Activated T-cell treated with anti-CD3 and anti-CD28 coated beads, Interleukin-2, amount 50 U/mL, for 4 hours (primary cell): ENCODE measurements at regions not wholly inside any gene's neighbourhood (a gene's known extent, or its start where the extent isn't known, plus 50 kb on each side); places are given as distances from the start of the nearest gene placed in this dataset.

ENCODE experiments used
- ATAC-seq, 2 donors: fragments of 200-7000 bp; cut with Tn5 transposase; one replicate each; pipeline ENCODE4 v1.10.0; 2021
- DNase-seq: peaks from one replicate; pipeline ENCODE4 v3.0.0-alpha.2; 2020
- H3K27me3 Mint-ChIP-seq: one replicate; pipeline ENCODE4 v1.8.0; 2021; ENCODE audit warnings: low read depth, mixed read lengths
- H3K36me3 Mint-ChIP-seq: one replicate; pipeline ENCODE4 v1.8.0; 2022; ENCODE audit warnings: mixed read lengths; ENCODE audit not compliant: insufficient read depth
- H3K4me1 Mint-ChIP-seq: one replicate; pipeline ENCODE4 v1.8.0; 2021; ENCODE audit warnings: low read depth, mixed read lengths
- H3K4me3 Mint-ChIP-seq: one replicate; pipeline ENCODE4 v1.8.0; 2021; ENCODE audit warnings: mild to moderate bottlenecking, moderate library complexity, mixed read lengths
- H3K9me3 Mint-ChIP-seq: one replicate; pipeline ENCODE4 v1.8.0; 2021; ENCODE audit warnings: mixed read lengths

DNA sequence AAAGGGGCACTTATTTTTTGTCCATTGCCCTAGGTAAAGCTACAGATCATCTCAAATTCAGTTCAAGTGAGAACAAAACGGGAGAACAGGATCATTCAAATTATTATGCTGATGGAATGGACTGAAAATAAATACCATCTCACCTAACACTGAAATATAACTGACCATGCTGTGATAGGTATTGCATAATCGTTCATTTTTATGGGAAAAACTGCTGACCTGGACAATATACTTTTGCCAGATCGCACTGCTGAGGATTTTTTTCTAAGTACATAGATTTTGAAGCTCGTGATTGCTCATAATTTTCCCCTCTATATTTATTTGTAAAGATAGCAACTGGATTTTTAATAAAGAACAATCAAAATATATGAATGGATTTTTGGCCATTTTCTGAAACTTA, 636.6 kb upstream of the NEGR1 start:
- H3K4me1 Mint-ChIP-seq, result no peaks in the 10 kb centered on the region
- H3K9me3 Mint-ChIP-seq, result no peaks in the 10 kb centered on the region
- ATAC-seq (no peak), DNase-seq (no peak)
- H3K4me3 Mint-ChIP-seq, result no peak overlapping the region
- H3K36me3 Mint-ChIP-seq, result no peaks in the 10 kb centered on the region
- H3K27me3 Mint-ChIP-seq, result no peaks in the 10 kb centered on the region

- Mint-ChIP-seq H3K4me3 (no peak overlapping the region), H3K9me3 (no peaks in the 10 kb centered on the region), H3K36me3 (no peaks in the 10 kb centered on the region), H3K4me1 (no peaks in the 10 kb centered on the region), H3K27me3 (no peaks in the 10 kb centered on the region)
- no peak for DNase-seq
- ATAC-seq, result no peak
Measured at GRCh38 chr1:72917920-72918319, 635.6 kb upstream of the NEGR1 start.

GRCh38 chr1:72915581-72915980, 633.2 kb upstream of the NEGR1 start:
- H3K36me3 Mint-ChIP-seq, result no peaks in the 10 kb centered on the region
- ATAC-seq (no peak), DNase-seq (no peak)
- H3K4me3 Mint-ChIP-seq, result no peak overlapping the region
- no peaks in the 10 kb centered on the region for H3K4me1 Mint-ChIP-seq
- H3K27me3 Mint-ChIP-seq, result no peaks in the 10 kb centered on the region
- H3K9me3 Mint-ChIP-seq, result no peaks in the 10 kb centered on the region

DNA sequence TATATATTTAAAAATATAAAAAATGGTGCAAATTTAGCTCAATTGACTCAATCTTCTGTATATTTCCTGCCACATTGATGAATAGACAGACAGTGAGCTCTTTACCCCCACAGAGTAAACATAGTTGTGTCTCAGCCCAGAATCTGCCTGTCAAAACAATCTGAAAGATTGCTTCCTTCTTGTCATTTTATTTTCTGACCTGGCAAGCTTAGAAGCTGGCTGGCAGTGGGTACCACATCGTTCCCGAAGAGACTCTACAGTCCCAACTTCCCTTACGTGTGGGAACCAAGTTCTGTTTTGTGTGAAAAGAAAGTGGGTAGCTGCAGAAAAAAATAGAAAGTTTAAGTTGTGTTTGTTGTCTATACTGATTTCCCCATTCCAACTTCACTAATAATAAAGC, 629.3 kb upstream of the NEGR1 start:
- no peak overlapping the region for H3K4me3 Mint-ChIP-seq
- H3K9me3 Mint-ChIP-seq, result peaks cover 7% of the 10 kb centered on the region
- no peak for DNase-seq
- H3K4me1 Mint-ChIP-seq, result no peaks in the 10 kb centered on the region
- no peaks in the 10 kb centered on the region for H3K27me3 Mint-ChIP-seq
- ATAC-seq, result no peak
- H3K36me3 Mint-ChIP-seq, result no peaks in the 10 kb centered on the region

- Mint-ChIP-seq H3K36me3 (no peaks in the 10 kb centered on the region), H3K9me3 (peaks cover 4% of the 10 kb centered on the region), H3K4me1 (no peaks in the 10 kb centered on the region), H3K4me3 (no peak overlapping the region), H3K27me3 (no peaks in the 10 kb centered on the region)
- no peak for DNase-seq
- no peak for ATAC-seq
Measured at GRCh38 chr1:72896256-72896655, 613.9 kb upstream of the NEGR1 start.

DNA sequence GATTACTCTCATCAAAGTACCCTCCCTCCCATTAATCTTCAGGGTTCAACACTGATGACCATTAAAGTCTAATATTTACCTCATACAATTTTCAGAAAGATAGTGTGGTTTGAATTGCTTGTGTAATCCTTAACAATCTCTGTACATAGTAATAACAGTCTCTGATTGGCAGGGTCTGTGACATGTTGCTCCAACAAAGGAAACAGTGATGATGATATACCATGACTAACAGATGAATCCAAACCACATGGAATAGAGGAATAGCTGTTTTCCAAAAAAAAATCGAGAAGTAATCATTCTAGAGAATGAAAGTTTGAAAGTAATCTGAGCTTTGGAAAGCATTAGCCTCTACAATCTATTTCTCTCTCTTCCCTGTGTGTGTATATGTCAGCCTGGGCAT, 610.1 kb upstream of the NEGR1 start:
- Mint-ChIP-seq H3K9me3 (peaks cover 8% of the 10 kb centered on the region), H3K27me3 (no peaks in the 10 kb centered on the region), H3K4me1 (no peaks in the 10 kb centered on the region), H3K4me3 (no peak overlapping the region), H3K36me3 (no peaks in the 10 kb centered on the region)
- no peak for ATAC-seq
- DNase-seq, result no peak

- no peaks in the 10 kb centered on the region for H3K4me1 Mint-ChIP-seq
Measured at GRCh38 chr1:72891976-72892375, 609.6 kb upstream of the NEGR1 start.

DNA sequence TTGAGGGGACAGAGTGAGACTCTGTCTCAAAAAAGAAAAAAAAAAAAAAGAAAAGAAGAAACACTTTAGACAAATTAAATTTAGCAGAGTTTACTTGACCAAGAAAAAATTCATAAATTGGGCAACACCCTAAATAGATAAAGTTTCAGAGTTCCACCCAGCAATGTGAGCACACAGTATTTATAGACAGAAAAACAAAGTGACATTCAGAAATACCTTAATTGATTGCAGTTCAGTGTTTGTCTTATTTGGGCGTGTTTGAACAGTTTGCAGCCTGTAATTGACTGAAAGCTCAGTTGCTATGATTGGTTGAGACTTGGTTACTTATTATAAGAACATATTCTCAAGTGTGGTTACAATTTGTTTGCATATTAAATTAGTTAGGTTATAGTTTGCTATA, 603.5 kb upstream of the NEGR1 start:
- Mint-ChIP-seq H3K9me3 (peaks cover 11% of the 10 kb centered on the region), H3K4me3 (no peak overlapping the region), H3K4me1 (no peaks in the 10 kb centered on the region), H3K36me3 (no peaks in the 10 kb centered on the region), H3K27me3 (no peaks in the 10 kb centered on the region)
- ATAC-seq (no peak), DNase-seq (no peak)

More at GRCh38 chr1:72891976-72892375, 609.6 kb upstream of the NEGR1 start:
- DNase-seq (no peak), ATAC-seq (no peak)
- no peak overlapping the region for H3K4me3 Mint-ChIP-seq
- H3K9me3 Mint-ChIP-seq, result peaks cover 8% of the 10 kb centered on the region
- H3K36me3 Mint-ChIP-seq, result no peaks in the 10 kb centered on the region
- H3K27me3 Mint-ChIP-seq, result no peaks in the 10 kb centered on the region

- Mint-ChIP-seq H3K27me3 (no peaks in the 10 kb centered on the region), H3K4me3 (no peak overlapping the region), H3K4me1 (no peaks in the 10 kb centered on the region), H3K9me3 (peaks cover 11% of the 10 kb centered on the region), H3K36me3 (no peaks in the 10 kb centered on the region)
- DNase-seq, result no peak
- no peak for ATAC-seq
Measured at GRCh38 chr1:72885017-72885416, 602.7 kb upstream of the NEGR1 start.

GRCh38 chr1:72869873-72870272, 587.5 kb upstream of the NEGR1 start:
- no peak for DNase-seq
- H3K4me3 Mint-ChIP-seq, result no peak overlapping the region
- H3K27me3 Mint-ChIP-seq, result no peaks in the 10 kb centered on the region
- H3K36me3 Mint-ChIP-seq, result no peaks in the 10 kb centered on the region
- H3K4me1 Mint-ChIP-seq, result no peaks in the 10 kb centered on the region
- ATAC-seq, result no peak
- H3K9me3 Mint-ChIP-seq, result peaks cover 5% of the 10 kb centered on the region

DNA sequence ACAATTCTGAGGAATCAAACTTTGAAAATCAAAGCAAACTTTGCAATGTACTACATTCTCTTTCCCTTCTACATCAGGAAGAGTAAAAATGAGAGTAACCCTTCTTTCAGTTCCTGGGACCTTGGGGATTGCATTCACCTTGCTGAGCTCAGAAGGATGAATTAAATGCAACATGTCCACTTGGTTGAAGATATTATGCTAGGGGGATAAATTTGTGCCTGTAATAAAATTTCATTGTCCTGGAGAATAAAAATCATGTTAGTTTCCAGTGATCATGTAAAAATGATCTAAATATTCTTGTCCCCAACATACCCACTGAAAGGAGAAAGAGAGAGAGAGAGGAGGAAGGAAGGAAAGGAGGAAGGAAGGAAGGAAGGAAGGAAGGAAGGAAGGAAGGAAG, 587.1 kb upstream of the NEGR1 start:
- peaks cover 3% of the 10 kb centered on the region for H3K9me3 Mint-ChIP-seq
- DNase-seq (no peak), ATAC-seq (no peak)
- no peaks in the 10 kb centered on the region for H3K4me1 Mint-ChIP-seq
- no peaks in the 10 kb centered on the region for H3K27me3 Mint-ChIP-seq
- no peaks in the 10 kb centered on the region for H3K36me3 Mint-ChIP-seq
- no peak overlapping the region for H3K4me3 Mint-ChIP-seq

- Mint-ChIP-seq H3K4me1 (no peaks in the 10 kb centered on the region), H3K27me3 (no peaks in the 10 kb centered on the region), H3K36me3 (no peaks in the 10 kb centered on the region), H3K9me3 (peaks cover 19% of the 10 kb centered on the region), H3K4me3 (no peak overlapping the region)
- DNase-seq (no peak), ATAC-seq (no peak)
Measured at GRCh38 chr1:72851597-72851996, 569.3 kb upstream of the NEGR1 start.

GRCh38 chr1:72848997-72849396, 566.7 kb upstream of the NEGR1 start:
- no peak for ATAC-seq
- Mint-ChIP-seq H3K4me3 (no peak overlapping the region), H3K9me3 (peaks cover 22% of the 10 kb centered on the region), H3K27me3 (no peaks in the 10 kb centered on the region), H3K4me1 (no peaks in the 10 kb centered on the region), H3K36me3 (no peaks in the 10 kb centered on the region)
- no peak for DNase-seq

DNA sequence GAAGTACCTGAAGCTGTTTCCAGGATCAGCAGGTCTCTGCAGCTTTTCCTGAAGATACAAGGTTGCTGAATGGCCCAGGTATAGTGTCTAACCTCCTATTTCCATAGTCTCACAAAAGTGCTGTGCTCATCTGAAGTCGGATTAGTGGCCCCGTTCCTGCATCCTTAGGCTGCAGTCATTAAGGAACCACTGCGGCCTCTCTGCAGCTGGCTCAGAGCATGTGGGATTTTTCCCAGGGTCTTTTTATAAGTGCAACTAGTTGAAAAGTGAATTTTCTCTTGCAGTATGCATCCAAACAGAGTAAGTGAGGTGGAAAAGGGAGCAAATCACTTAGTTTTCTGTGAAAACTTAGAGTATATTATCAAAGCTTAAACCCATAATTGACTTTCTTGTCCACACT, 565.3 kb upstream of the NEGR1 start:
- H3K9me3 Mint-ChIP-seq, result peaks cover 24% of the 10 kb centered on the region
- H3K36me3 Mint-ChIP-seq, result no peaks in the 10 kb centered on the region
- no peak for ATAC-seq
- H3K4me3 Mint-ChIP-seq, result no peak overlapping the region
- no peak for DNase-seq
- H3K4me1 Mint-ChIP-seq, result no peaks in the 10 kb centered on the region
- no peaks in the 10 kb centered on the region for H3K27me3 Mint-ChIP-seq

- no peaks in the 10 kb centered on the region for H3K27me3 Mint-ChIP-seq
Measured at GRCh38 chr1:72846476-72847278, 564.3 kb upstream of the NEGR1 start.

More at GRCh38 chr1:72846476-72847278, 564.3 kb upstream of the NEGR1 start:
- Mint-ChIP-seq H3K9me3 (peaks cover 24% of the 10 kb centered on the region), H3K4me3 (no peak overlapping the region), H3K4me1 (no peaks in the 10 kb centered on the region), H3K36me3 (no peaks in the 10 kb centered on the region)
- DNase-seq (no peak), ATAC-seq (no peak)
